ENCODE measurements at regions not wholly inside any gene's neighbourhood (a gene's known extent, or its start where the extent isn't known, plus 50 kb on each side); places are given as distances from the start of the nearest gene placed in this dataset.

DNA sequence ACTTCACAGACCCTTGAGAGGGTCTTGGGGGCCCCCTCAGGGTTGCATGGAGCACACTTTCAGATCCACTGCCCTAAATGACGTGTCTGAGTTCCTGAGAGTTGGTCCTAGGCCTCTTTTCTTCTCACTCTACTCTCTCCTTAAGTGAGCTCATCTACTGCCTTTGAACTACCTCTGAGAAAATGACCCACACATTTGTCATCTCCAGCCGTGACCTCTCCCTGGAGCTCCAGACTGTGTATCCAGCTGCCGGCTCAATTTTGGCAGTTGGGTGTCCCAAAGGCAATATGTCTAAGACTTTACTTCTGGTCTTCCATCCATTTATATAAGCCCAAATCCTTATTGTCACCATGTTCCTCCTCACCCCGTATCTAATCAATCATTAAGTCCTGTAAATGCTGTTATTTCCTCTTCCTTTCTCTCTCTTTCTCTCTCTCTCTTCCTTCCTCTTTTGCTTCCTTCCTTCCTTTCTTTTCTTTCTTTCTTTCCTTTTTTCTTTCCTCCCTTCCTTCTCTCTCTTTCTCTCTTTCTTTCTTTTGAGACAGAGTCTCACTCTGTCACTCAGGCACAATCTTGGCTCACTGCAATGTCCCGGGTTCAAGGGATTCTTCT lies 51.2 kb upstream of the HSPA9 start:
- no peak for DNase-seq (ENCODE audit: low read depth)
- TF ChIP-seq, protein P1, sequence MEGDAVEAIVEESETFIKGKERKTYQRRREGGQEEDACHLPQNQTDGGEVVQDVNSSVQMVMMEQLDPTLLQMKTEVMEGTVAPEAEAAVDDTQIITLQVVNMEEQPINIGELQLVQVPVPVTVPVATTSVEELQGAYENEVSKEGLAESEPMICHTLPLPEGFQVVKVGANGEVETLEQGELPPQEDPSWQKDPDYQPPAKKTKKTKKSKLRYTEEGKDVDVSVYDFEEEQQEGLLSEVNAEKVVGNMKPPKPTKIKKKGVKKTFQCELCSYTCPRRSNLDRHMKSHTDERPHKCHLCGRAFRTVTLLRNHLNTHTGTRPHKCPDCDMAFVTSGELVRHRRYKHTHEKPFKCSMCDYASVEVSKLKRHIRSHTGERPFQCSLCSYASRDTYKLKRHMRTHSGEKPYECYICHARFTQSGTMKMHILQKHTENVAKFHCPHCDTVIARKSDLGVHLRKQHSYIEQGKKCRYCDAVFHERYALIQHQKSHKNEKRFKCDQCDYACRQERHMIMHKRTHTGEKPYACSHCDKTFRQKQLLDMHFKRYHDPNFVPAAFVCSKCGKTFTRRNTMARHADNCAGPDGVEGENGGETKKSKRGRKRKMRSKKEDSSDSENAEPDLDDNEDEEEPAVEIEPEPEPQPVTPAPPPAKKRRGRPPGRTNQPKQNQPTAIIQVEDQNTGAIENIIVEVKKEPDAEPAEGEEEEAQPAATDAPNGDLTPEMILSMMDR (conservative IDR thresholded peaks at IDR 0.05; ENCODE audit: low read depth, low read length): no peak
- H3K4me3 ChIP-seq (ENCODE audit: low read depth, low read length): no peak overlapping the region

DNA sequence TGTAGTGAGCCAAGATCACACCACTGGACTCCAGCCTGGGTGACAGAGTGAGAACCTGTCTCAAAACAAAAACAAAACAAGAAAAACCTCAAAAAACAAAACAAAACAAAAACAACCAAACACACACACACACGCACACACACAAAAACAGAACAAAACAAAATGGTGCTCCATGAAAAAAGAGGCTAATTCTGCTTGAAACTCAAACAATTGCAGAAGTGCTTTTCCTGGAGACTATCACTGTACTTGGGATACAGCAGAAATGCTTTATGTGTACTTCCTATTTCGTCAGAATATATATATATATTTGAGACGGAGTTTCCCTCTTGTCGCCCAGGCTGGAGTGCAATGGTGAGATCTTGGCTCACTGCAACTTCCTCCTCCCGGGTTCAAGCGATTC lies 49.9 kb upstream of the HSPA9 start:
- DNase-seq (ENCODE audit: low read depth): no peak
- TF ChIP-seq, protein P1 (conservative IDR thresholded peaks at IDR 0.05; ENCODE audit: low read depth, low read length): no peak

More for the DNA sequence above, 49.9 kb upstream of the HSPA9 start:
- no peak overlapping the region for H3K4me3 ChIP-seq (ENCODE audit: low read depth, low read length)
